Adrenal gland (tissue), 9 donors: ENCODE measurements at regions not wholly inside any gene's neighbourhood (a gene's known extent, or its start where the extent isn't known, plus 50 kb on each side); places are given as distances from the start of the nearest gene placed in this dataset.

Experiments
- DNase-seq, 7 donors: peaks; one replicate each; pipeline ENCODE4 v3.0.0-alpha.2; 2019 to 2020
- H3K27ac ChIP-seq, 5 donors: fragments of 200-600 bp; sonication (generic) in 4 of 5; 1 replicate in 3 of 5; 2 replicates in 2 of 5; pipeline versions ENCODE4 v1.5.1 to v1.8.0; 2016 to 2020; ENCODE audit warnings: mild to moderate bottlenecking in 1 of 5
- H3K27me3 ChIP-seq: fragments of 200-600 bp; 2 replicates; pipeline ENCODE4 v1.8.0; 2021
- H3K36me3 ChIP-seq, 2 donors: fragments of 200-600 bp; replicated peaks in 1 of 2; 1 replicate in 1 of 2; 2 replicates in 1 of 2; pipeline versions ENCODE4 v1.5.1 to v1.8.0; 2018 to 2022
- H3K4me1 ChIP-seq, 2 donors: fragments of 200-600 bp; replicated peaks in 1 of 2; 1 replicate in 1 of 2; 2 replicates in 1 of 2; pipeline versions ENCODE4 v1.5.1 to v1.8.0; 2018 to 2021
- H3K4me3 ChIP-seq, 4 donors: fragments of 200-600 bp; sonication (generic) in 3 of 4; one replicate each; pipeline ENCODE4 v1.5.1; 2016 to 2018
- H3K9me3 ChIP-seq, 3 donors: fragments of 200-600 bp; sonication (generic) in 1 of 3; replicated peaks in 1 of 3; 1 replicate in 2 of 3; 2 replicates in 1 of 3; pipeline versions ENCODE4 v1.5.1 to v1.8.0; 2016 to 2021
- CTCF ChIP-seq, 6 experiments: fragments of 450-650 bp in 4 of 6; fragments of 200-600 bp in 2 of 6; sonication (generic) in 1 of 6; IDR thresholded peaks; 1 replicate in 5 of 6; 2 replicates in 1 of 6; pipeline versions ENCODE4 v1.5.1 to v1.8.0; 2016 to 2021; ENCODE audit warnings: antibody characterized with exemption in 6 of 6, mild to moderate bottlenecking in 2 of 6, moderate library complexity in 1 of 6
- POLR2A ChIP-seq, 2 donors: fragments of 450-650 bp; IDR thresholded peaks; one replicate each; pipeline ENCODE4 v1.6.1; 2017; ENCODE audit warnings: antibody characterized with exemption in 2 of 2, mild to moderate bottlenecking in 2 of 2, moderate library complexity in 1 of 2
- WGBS, 4 donors: extraction: QIAGEN DNeasy Blood & Tissue Kit in 2 of 4; methylation state at CpG; one replicate each; pipeline versions ENCODE4 v1.1.5 to v1.1.7; 2013 to 2017; 5-methylcytosine and 5-hydroxymethylcytosine counted together
- intact Hi-C, 2 donors: fragments of 100-400 bp; cut with DNase I; formaldehyde crosslinking; loops; one replicate each; pipeline versions ENCODE4 v1.14.1 to v1.15.0; 2022 to 2023
- donor health status: healthy with polysubstance abuse.
- donor health status: Bipolar disorder and iron deficiency.
- donor health status: DM: yes; HTN: yes; CAD: no.
- donor health status: DM: no; HTN: no; CAD: no.
- donor health status: DM: no; HTN: no; CAD: no.

GRCh38 chr10:131544495-131544894 is 233.0 kb upstream of the TCERG1L start:
- Histone ChIP-seq H3K27ac (no peak overlapping the region), H3K4me1 (no peaks in the 10 kb centered on the region), H3K36me3 (no peaks in the 10 kb centered on the region), H3K4me3 (no peak overlapping the region), H3K9me3 (no peaks in the 10 kb centered on the region), H3K27me3 (no peaks in the 10 kb centered on the region)
- WGBS, 4 donors: 79 to 86% (median 80%) methylated on average over 8 of the region's 8 CpGs
- intact Hi-C loops: no loop called here
- no peak for TF ChIP-seq POLR2A (IDR thresholded peaks at IDR 0.05)
- no peak for TF ChIP-seq CTCF (IDR thresholded peaks at IDR 0.05)
- DNase-seq: no peak

GRCh38 chr10:131546086-131546810 is 234.7 kb upstream of the TCERG1L start:
- 62 to 74% (median 66%) methylated on average over 10 to 13 of the region's 13 CpGs for WGBS, 4 donors
- H3K27ac ChIP-seq: no peak overlapping the region
- no peaks in the 10 kb centered on the region for H3K36me3 ChIP-seq
- no peaks in the 10 kb centered on the region for H3K27me3 ChIP-seq
- H3K9me3 ChIP-seq: no peaks in the 10 kb centered on the region
- no peak overlapping the region for H3K4me3 ChIP-seq
- intact Hi-C loops: no loop called here
- DNase-seq: no peak
- no peaks in the 10 kb centered on the region for H3K4me1 ChIP-seq
- no peak for TF ChIP-seq CTCF (IDR thresholded peaks at IDR 0.05)
- no peak for TF ChIP-seq POLR2A (IDR thresholded peaks at IDR 0.05)

- H3K9me3 ChIP-seq: no peaks in the 10 kb centered on the region
- H3K36me3 ChIP-seq: no peaks in the 10 kb centered on the region
- H3K27me3 ChIP-seq: no peaks in the 10 kb centered on the region
- 69 to 80% (median 78%) methylated on average over 5 to 8 of the region's 8 CpGs for WGBS, 4 donors
- TF ChIP-seq POLR2A (IDR thresholded peaks at IDR 0.05) (no peak), CTCF (IDR thresholded peaks at IDR 0.05) (no peak)
- no peaks in the 10 kb centered on the region for H3K4me1 ChIP-seq
- no peak overlapping the region for H3K4me3 ChIP-seq
- DNase-seq: no peak
- intact Hi-C loops: no loop called here
- H3K27ac ChIP-seq: no peak overlapping the region
Observed at GRCh38 chr10:131547129-131547799, 235.7 kb upstream of the TCERG1L start.

GRCh38 chr10:131548176-131548575 is 236.7 kb upstream of the TCERG1L start:
- Histone ChIP-seq H3K4me3 (no peak overlapping the region), H3K9me3 (no peaks in the 10 kb centered on the region), H3K27ac (no peak overlapping the region), H3K4me1 (no peaks in the 10 kb centered on the region), H3K27me3 (no peaks in the 10 kb centered on the region), H3K36me3 (no peaks in the 10 kb centered on the region)
- TF ChIP-seq POLR2A (IDR thresholded peaks at IDR 0.05) (no peak), CTCF (IDR thresholded peaks at IDR 0.05) (no peak)
- intact Hi-C loops: no loop called here
- 73 to 80% (median 79%) methylated on average over 7 to 12 of the region's 12 CpGs for WGBS, 4 donors
- DNase-seq: no peak
